GM23248 (cell line): ENCODE measurements at regions not wholly inside any gene's neighbourhood (a gene's known extent, or its start where the extent isn't known, plus 50 kb on each side); places are given as distances from the start of the nearest gene placed in this dataset.
"Not testable (repeated sequence)": the region's sequence is repeated elsewhere in the genome, so short reads cannot be mapped to it uniquely, and the experiment has no call there.

ENCODE experiments used
- DNase-seq: peaks from one replicate; pipeline ENCODE4 v3.0.0-alpha.2; 2015
- H2AFZ ChIP-seq: fragments of 200-600 bp; sonication (generic); 2 replicates; pipeline ENCODE4 v1.6.1; 2016; ENCODE audit warnings: antibody characterized with exemption
- H3F3A ChIP-seq: fragments of 200-600 bp; sonication (generic); 2 replicates; pipeline ENCODE4 v1.6.1; 2016; ENCODE audit warnings: mild to moderate bottlenecking, antibody characterized with exemption, mixed run types; ENCODE audit not compliant: insufficient read depth
- H3K27ac ChIP-seq: fragments of 200-600 bp; sonication (generic); 2 replicates; pipeline ENCODE4 v1.5.1; 2016; ENCODE audit warnings: mild to moderate bottlenecking
- H3K27me3 ChIP-seq: fragments of 200-600 bp; sonication (generic); replicated peaks from 2 replicates; pipeline ENCODE4 v1.6.1; 2016; ENCODE audit warnings: mild to moderate bottlenecking; ENCODE audit not compliant: insufficient read depth
- H3K36me3 ChIP-seq: fragments of 200-600 bp; sonication (generic); 2 replicates; pipeline ENCODE4 v1.6.1; 2016; ENCODE audit warnings: low read depth, mild to moderate bottlenecking
- H3K4me1 ChIP-seq: fragments of 200-600 bp; sonication (generic); 2 replicates; pipeline ENCODE4 v1.6.1; 2016; ENCODE audit warnings: mild to moderate bottlenecking; ENCODE audit not compliant: insufficient read depth
- H3K4me2 ChIP-seq: fragments of 200-600 bp; sonication (generic); one replicate; pipeline ENCODE4 v1.6.1; 2016; ENCODE audit warnings: mild to moderate bottlenecking; ENCODE audit not compliant: unreplicated experiment
- H3K4me3 ChIP-seq: fragments of 200-600 bp; sonication (generic); 2 replicates; pipeline ENCODE4 v1.5.1; 2016; ENCODE audit warnings: mild to moderate bottlenecking
- H3K79me2 ChIP-seq: fragments of 200-600 bp; sonication (generic); 2 replicates; pipeline ENCODE4 v1.6.1; 2016; ENCODE audit warnings: mild to moderate bottlenecking; ENCODE audit not compliant: insufficient read depth
- H3K9ac ChIP-seq: fragments of 200-600 bp; sonication (generic); 2 replicates; pipeline ENCODE4 v1.6.1; 2016; ENCODE audit warnings: mild to moderate bottlenecking
- H3K9me2 ChIP-seq: fragments of 200-600 bp; sonication (generic); 2 replicates; pipeline ENCODE4 v1.6.1; 2016; ENCODE audit warnings: mixed run types, mild to moderate bottlenecking, moderate library complexity; ENCODE audit not compliant: insufficient read depth
- H3K9me3 ChIP-seq: fragments of 200-600 bp; sonication (generic); one replicate; pipeline ENCODE4 v1.6.1; 2017; ENCODE audit warnings: low read depth
- H4K20me1 ChIP-seq: fragments of 200-600 bp; sonication (generic); 2 replicates; pipeline ENCODE4 v1.6.0; 2016; ENCODE audit not compliant: insufficient read depth
- EZH2 ChIP-seq: fragments of 200-600 bp; sonication (generic); IDR thresholded peaks from 2 replicates; pipeline ENCODE4 v1.6.1; 2018; ENCODE audit warnings: antibody characterized with exemption, mild to moderate bottlenecking; ENCODE audit not compliant: insufficient read depth, poor library complexity, severe bottlenecking
- EZH2phosphoT487 ChIP-seq: fragments of 200-600 bp; sonication (generic); IDR thresholded peaks from 2 replicates; pipeline ENCODE4 v1.6.1; 2018; ENCODE audit warnings: antibody characterized with exemption, moderate library complexity, mild to moderate bottlenecking, low read depth; ENCODE audit not compliant: insufficient read depth
- WGBS, 2 experiments: methylation state at CpG; one replicate each; pipeline ENCODE4 v1.1.6; 2015 to 2017; ENCODE audit warnings: low lambda C conversion rate in 2 of 2, low coverage in 1 of 2; ENCODE audit errors: missing lambda C conversion rate in 2 of 2; 5-methylcytosine and 5-hydroxymethylcytosine counted together
- in situ Hi-C: fragments of 300-500 bp; cut with MboI; formaldehyde crosslinking; loops from 2 replicates; pipeline ENCODE4 v1.15.0; 2020

- no peak for TF ChIP-seq EZH2phosphoT487
- TF ChIP-seq EZH2 = no peak
- Histone ChIP-seq H3F3A (no peaks in the 10 kb centered on the region), H3K4me2 (no peak overlapping the region), H4K20me1 (no peaks in the 10 kb centered on the region), H3K9ac (no peak overlapping the region), H3K79me2 (no peaks in the 10 kb centered on the region), H3K4me1 (peaks cover 18% of the 10 kb centered on the region; the same call in 1 of the 2 replicates), H3K27me3 (no peaks in the 10 kb centered on the region), H3K9me2 (no peaks in the 10 kb centered on the region), H3K36me3 (no peaks in the 10 kb centered on the region), H3K9me3 (no peaks in the 10 kb centered on the region), H3K4me3 (no peak overlapping the region), H2AFZ (no peak overlapping the region), H3K27ac (no peak overlapping the region)
- in situ Hi-C loops = loop anchor here (10.0 kb wide), 3 partner anchors 260 to 620 kb away; no protein-coding TSS in a partner anchor
- no peak for DNase-seq
- 93 to 97% methylated on average over 4 of the region's 4 CpGs for WGBS, 2 experiments
These were observed 209.4 kb upstream of the RFX3 start for GRCh38 chr9:3735251-3735650.

DNA sequence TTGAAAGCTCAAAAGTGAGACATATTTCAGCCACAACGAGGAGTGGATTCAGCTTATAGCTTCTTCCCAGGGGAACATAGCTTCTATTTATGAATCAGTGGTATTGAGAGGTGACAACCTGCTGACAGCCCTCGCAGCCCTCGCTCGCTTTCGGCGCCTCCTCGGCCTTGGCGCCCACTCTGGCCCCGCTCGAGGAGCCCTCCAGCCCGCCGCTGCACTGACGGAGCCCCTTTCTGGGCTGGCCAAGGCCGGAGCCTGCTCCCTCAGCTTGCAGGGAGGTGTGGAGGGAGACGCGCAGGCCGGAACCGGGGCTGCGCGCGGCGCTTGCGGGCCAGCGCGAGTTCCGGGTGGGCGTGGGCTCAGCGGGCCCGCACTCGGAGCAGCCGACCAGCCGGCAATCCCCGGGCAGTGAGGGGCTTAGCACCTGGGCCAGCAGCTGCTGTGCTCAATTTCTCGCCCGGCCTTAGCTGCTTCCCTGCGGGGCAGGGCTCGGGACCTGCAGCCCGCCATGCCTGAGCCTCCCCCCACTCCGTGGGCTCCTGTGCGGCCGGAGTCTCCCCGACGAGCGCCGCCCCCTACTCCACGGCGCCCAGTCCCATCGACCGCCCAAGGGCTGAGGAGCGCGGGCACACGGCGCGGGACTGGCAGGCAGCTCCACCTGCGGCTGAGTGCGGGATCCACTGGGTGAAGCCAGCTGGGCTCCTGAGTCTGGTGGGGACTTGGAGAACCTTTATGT is 207.9 kb upstream of the RFX3 start:
- not testable (repeated sequence) for H3K9me2 ChIP-seq, H2AFZ ChIP-seq, H3K27me3 ChIP-seq, H3K27ac ChIP-seq, H3K79me2 ChIP-seq, H4K20me1 ChIP-seq, H3F3A ChIP-seq, H3K4me3 ChIP-seq, H3K36me3 ChIP-seq, H3K4me2 ChIP-seq, H3K9ac ChIP-seq, DNase-seq, H3K9me3 ChIP-seq
- H3K4me1 ChIP-seq = peaks cover 17% of the 10 kb centered on the region; the same call in 1 of the 2 replicates
- 94 to 98% methylated on average over 37 to 53 of the region's 56 CpGs for WGBS, 2 experiments
- in situ Hi-C loops = loop anchor here (10.0 kb wide), 3 partner anchors 259 to 621 kb away; no protein-coding TSS in a partner anchor

DNA sequence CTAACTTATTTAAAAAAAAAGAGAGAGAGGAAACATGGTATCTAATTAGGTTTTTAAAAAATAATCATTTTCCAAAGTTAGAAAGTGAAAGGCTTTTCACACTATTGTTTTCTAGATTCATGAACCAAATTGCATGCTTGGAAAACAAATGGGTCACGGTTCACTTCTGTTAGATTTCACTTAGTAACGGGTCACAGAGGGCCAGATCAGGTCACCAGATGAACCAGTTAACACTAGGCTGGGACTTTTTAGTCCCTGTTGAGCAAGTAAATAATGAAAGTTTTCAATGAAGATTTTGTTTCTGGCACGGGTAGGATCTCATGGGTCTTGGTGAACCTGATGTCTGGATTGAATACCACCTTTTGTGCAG is 207.2 kb upstream of the RFX3 start:
- no peak for DNase-seq
- H3K9ac ChIP-seq = no peak overlapping the region
- H3K36me3 ChIP-seq = no peaks in the 10 kb centered on the region
- H4K20me1 ChIP-seq = no peaks in the 10 kb centered on the region
- H3K4me1 ChIP-seq = peaks cover 17% of the 10 kb centered on the region; the same call in 1 of the 2 replicates
- no peaks in the 10 kb centered on the region for H3K79me2 ChIP-seq
- in situ Hi-C loops = loop anchor here (10.0 kb wide), 3 partner anchors 258 to 622 kb away; no protein-coding TSS in a partner anchor
- peak overlapping the region; percentile 70; the same call in 1 of the 2 replicates for H3K4me3 ChIP-seq
- no peaks in the 10 kb centered on the region for H3K27me3 ChIP-seq
- no peaks in the 10 kb centered on the region for H3F3A ChIP-seq
- H3K4me2 ChIP-seq = peak overlapping the region; percentile 37
- 71 to 72% methylated on average over 3 of the region's 3 CpGs for WGBS, 2 experiments
- TF ChIP-seq EZH2phosphoT487 = no peak
- no peak overlapping the region for H3K27ac ChIP-seq
- H3K9me2 ChIP-seq = no peaks in the 10 kb centered on the region
- H2AFZ ChIP-seq = no peak overlapping the region; the same call in 1 of the 2 replicates
- no peaks in the 10 kb centered on the region for H3K9me3 ChIP-seq

GRCh38 chr9:3732077-3733038 is 206.6 kb upstream of the RFX3 start:
- no peaks in the 10 kb centered on the region for H3K36me3 ChIP-seq
- peak; percentile 88 for DNase-seq
- no peaks in the 10 kb centered on the region for H3K9me2 ChIP-seq
- H3K79me2 ChIP-seq = no peaks in the 10 kb centered on the region
- H3K4me2 ChIP-seq = peak overlapping the region; percentile 50
- no peaks in the 10 kb centered on the region for H3K9me3 ChIP-seq
- in situ Hi-C loops = loop anchor here (10.0 kb wide), 3 partner anchors 258 to 622 kb away; no protein-coding TSS in a partner anchor
- peak overlapping the region; percentile 63 for H3K9ac ChIP-seq
- H3K4me3 ChIP-seq = peak overlapping the region; percentile 70
- no peaks in the 10 kb centered on the region for H3K27me3 ChIP-seq
- H3F3A ChIP-seq = no peaks in the 10 kb centered on the region
- TF ChIP-seq EZH2 (no peak), EZH2phosphoT487 (no peak)
- H2AFZ ChIP-seq = peak overlapping the region; percentile 85
- peaks cover 17% of the 10 kb centered on the region; the same call in 1 of the 2 replicates for H3K4me1 ChIP-seq
- no peaks in the 10 kb centered on the region for H4K20me1 ChIP-seq
- H3K27ac ChIP-seq = peak overlapping the region; percentile 49
- 28 to 29% methylated on average over 7 of the region's 7 CpGs for WGBS, 2 experiments
